HepG2 (cell line): ENCODE measurements at regions not wholly inside any gene's neighbourhood (a gene's known extent, or its start where the extent isn't known, plus 50 kb on each side); places are given as distances from the start of the nearest gene placed in this dataset.

Experiments
- ATAC-seq: fragments of 200-7000 bp; cut with Tn5 transposase; 3 replicates; pipeline ENCODE4 v1.9.1; 2020; ENCODE audit warnings: mild to moderate bottlenecking, moderate library complexity
- BruUV-seq: library from RNA; stranded (reverse); fragments of 400-500 nt; replicated peaks from 2 replicates; lab custom pipeline; 2021; lab: Mats Ljungman, UMichigan
- CTCF ChIA-PET: fragments of 300-600 bp; formaldehyde crosslinking; extraction: SDS; loops from one replicate; lab custom pipeline; 2021; ENCODE audit warnings: low total read pairs, inconsistent platforms, low intra/inter-chr PET ratio; lab: Yijun Ruan, JAX
- POLR2A ChIA-PET: fragments of 350-600 bp; sonication (Branson Sonifier 250); formaldehyde crosslinking; loops from one replicate; lab custom pipeline; 2020; ENCODE audit warnings: antibody characterized with exemption, inconsistent platforms; lab: Yijun Ruan, JAX
- DNase-seq: peaks from one replicate; pipeline ENCODE4 v3.0.0-alpha.2; 2015; ENCODE audit warnings: low spot score
- FAIRE-seq: peaks from 3 replicates; lab custom pipeline; 2011; peaks lifted over from hg19 to GRCh38; lab: Jason Lieb, UNC
- H2AFZ ChIP-seq: one replicate; pipeline ENCODE4 v1.6.1; 2011; ENCODE audit warnings: low read length, inconsistent platforms
- H3K27ac ChIP-seq: fragments of 300-600 bp; 3 replicates; pipeline ENCODE4 v1.8.0; 2011; ENCODE audit warnings: mixed run types, mild to moderate bottlenecking, mixed read lengths, low read length, inconsistent platforms; ENCODE audit not compliant: insufficient read depth; ENCODE audit errors: extremely low read length
- H3K27me3 ChIP-seq, 2 experiments: fragments of 200-600 bp in 1 of 2; 2 replicates in 1 of 2; 3 replicates in 1 of 2; pipeline versions ENCODE4 v1.6.0 to v1.8.0; 2011; ENCODE audit warnings: low read length in 2 of 2, mild to moderate bottlenecking in 2 of 2, moderate library complexity in 2 of 2, inconsistent platforms in 1 of 2; ENCODE audit not compliant: insufficient read depth in 2 of 2, control insufficient read depth in 1 of 2
- H3K36me3 ChIP-seq, 2 experiments: fragments of 200-600 bp in 1 of 2; replicated peaks in 1 of 2; 2 replicates in 1 of 2; 3 replicates in 1 of 2; pipeline versions ENCODE4 v1.5.1 to v1.8.0; 2011; ENCODE audit warnings: low read length in 2 of 2, inconsistent platforms in 1 of 2; ENCODE audit not compliant: insufficient read depth in 2 of 2, control insufficient read depth in 1 of 2
- H3K4me1 ChIP-seq: 2 replicates; pipeline ENCODE4 v1.5.1; 2012; ENCODE audit warnings: low read length, inconsistent platforms; ENCODE audit not compliant: insufficient read depth
- H3K4me2 ChIP-seq: 2 replicates; pipeline ENCODE4 v1.6.0; 2011; ENCODE audit warnings: low read depth, low read length, inconsistent platforms
- H3K4me3 ChIP-seq, 3 experiments: fragments of 200-600 bp in 1 of 3; sonication (generic), shearing (Covaris generic) in 1 of 3; replicated peaks in 1 of 3; 2 replicates each; pipeline ENCODE4 v1.5.1; 2011 to 2016; ENCODE audit warnings: low read length in 3 of 3, inconsistent platforms in 2 of 3, low read depth in 2 of 3, mild to moderate bottlenecking in 2 of 3, control low read depth in 1 of 3, mixed read lengths in 1 of 3; ENCODE audit not compliant: insufficient read depth in 1 of 3
- H3K79me2 ChIP-seq: one replicate; pipeline ENCODE4 v1.6.1; 2011; ENCODE audit warnings: low read length, inconsistent platforms; ENCODE audit not compliant: insufficient read depth
- H3K9ac ChIP-seq: 2 replicates; pipeline ENCODE4 v1.6.0; 2011; ENCODE audit warnings: mild to moderate bottlenecking, low read depth, low read length, inconsistent platforms; ENCODE audit not compliant: insufficient read depth
- H3K9me3 ChIP-seq: 2 replicates; pipeline ENCODE4 v1.5.1; 2012; ENCODE audit warnings: mild to moderate bottlenecking, low read length
- H4K20me1 ChIP-seq: 2 replicates; pipeline ENCODE4 v1.6.0; 2011; ENCODE audit warnings: inconsistent platforms, mild to moderate bottlenecking, low read length, moderate library complexity; ENCODE audit not compliant: insufficient read depth
- HMG20B ChIP-seq: conservative IDR thresholded peaks from 2 replicates; pipeline ENCODE4 v1.6.1; 2016; ENCODE audit warnings: missing genetic modification reagents, missing compliant biosample characterization
- MXD4 ChIP-seq: IDR thresholded peaks from 2 replicates; pipeline ENCODE4 v1.6.1; 2016; ENCODE audit warnings: mild to moderate bottlenecking, missing biosample characterization, missing genetic modification reagents
- PLSCR1 ChIP-seq: sonication (generic); formaldehyde crosslinking; IDR thresholded peaks from 2 replicates; pipeline ENCODE4 v1.5.0; 2020; ENCODE audit warnings: missing genetic modification reagents, mild to moderate bottlenecking, borderline replicate concordance
- SKI ChIP-seq: fragments of 450-650 bp; IDR thresholded peaks from one replicate; pipeline ENCODE4 v1.6.1; 2018; ENCODE audit warnings: mild to moderate bottlenecking; ENCODE audit not compliant: partially characterized antibody
- THAP9 ChIP-seq: sonication (generic); formaldehyde crosslinking; IDR thresholded peaks from 2 replicates; pipeline ENCODE4; 2020; ENCODE audit warnings: missing genetic modification reagents, mild to moderate bottlenecking, borderline replicate concordance
- U2AF2 ChIP-seq: fragments of 200-400 bp; formaldehyde crosslinking; IDR thresholded peaks from 2 replicates; pipeline ENCODE4 v1.6.1; 2017; ENCODE audit warnings: low read depth, mild to moderate bottlenecking, low read length
- ZFYVE20 ChIP-seq: sonication (generic); formaldehyde crosslinking; IDR thresholded peaks from 2 replicates; pipeline ENCODE4 v1.8.0; 2023; ENCODE audit warnings: low read depth, mild to moderate bottlenecking, moderate library complexity, missing genetic modification reagents, borderline replicate concordance
- ZNF20 ChIP-seq: sonication (generic); formaldehyde crosslinking; IDR thresholded peaks from 2 replicates; pipeline ENCODE4 v1.4.0; 2020; ENCODE audit warnings: mild to moderate bottlenecking, moderate library complexity, missing genetic modification reagents
- ZNF430 ChIP-seq: sonication (generic); formaldehyde crosslinking; IDR thresholded peaks from 2 replicates; pipeline ENCODE4 v1.9.0; 2021; ENCODE audit warnings: mild to moderate bottlenecking, missing genetic modification reagents
- ZNF703 ChIP-seq: sonication (generic); formaldehyde crosslinking; IDR thresholded peaks from 2 replicates; pipeline ENCODE4 v1.5.1; 2020; ENCODE audit warnings: missing genetic modification reagents, mild to moderate bottlenecking, moderate library complexity, borderline replicate concordance
- ZNF781 ChIP-seq: sonication (generic); formaldehyde crosslinking; IDR thresholded peaks from 2 replicates; pipeline ENCODE4 v1.5.1; 2020; ENCODE audit warnings: borderline replicate concordance, mild to moderate bottlenecking, missing genetic modification reagents; ENCODE audit errors: not compliant biosample characterization
- ZNF839 ChIP-seq: sonication (generic); formaldehyde crosslinking; IDR thresholded peaks from 2 replicates; pipeline ENCODE4 v1.4.0; 2020; ENCODE audit warnings: missing genetic modification reagents, mild to moderate bottlenecking, borderline replicate concordance
- WGBS: methylation state at CpG from one replicate; pipeline ENCODE4 v1.1.6; 2017; ENCODE audit warnings: low lambda C conversion rate; 5-methylcytosine and 5-hydroxymethylcytosine counted together
- in situ Hi-C: cut with HindIII; loops from 2 replicates; pipeline ENCODE4 v1.10.0; 2017; ENCODE audit warnings: low pct_unique_long_range_greater_than_20kb; ENCODE audit not compliant: extremely low pct_ligation_motif_present
- intact Hi-C: fragments of 100-400 bp; cut with micrococcal nuclease; formaldehyde crosslinking; loops from one replicate; pipeline ENCODE4 v1.10.0; 2022; ENCODE audit not compliant: unreplicated experiment
- TF ChIP-seq, protein P1 (sequence below): sonication (generic); formaldehyde crosslinking; IDR thresholded peaks from 2 replicates; pipeline ENCODE4 v1.4.0; 2020; ENCODE audit warnings: mild to moderate bottlenecking, missing genetic modification reagents
- TF ChIP-seq, protein P2 (sequence below): IDR thresholded peaks from 2 replicates; pipeline ENCODE4 v1.6.1; 2018; ENCODE audit warnings: missing genetic modification reagents, mild to moderate bottlenecking, missing compliant biosample characterization

DNA sequence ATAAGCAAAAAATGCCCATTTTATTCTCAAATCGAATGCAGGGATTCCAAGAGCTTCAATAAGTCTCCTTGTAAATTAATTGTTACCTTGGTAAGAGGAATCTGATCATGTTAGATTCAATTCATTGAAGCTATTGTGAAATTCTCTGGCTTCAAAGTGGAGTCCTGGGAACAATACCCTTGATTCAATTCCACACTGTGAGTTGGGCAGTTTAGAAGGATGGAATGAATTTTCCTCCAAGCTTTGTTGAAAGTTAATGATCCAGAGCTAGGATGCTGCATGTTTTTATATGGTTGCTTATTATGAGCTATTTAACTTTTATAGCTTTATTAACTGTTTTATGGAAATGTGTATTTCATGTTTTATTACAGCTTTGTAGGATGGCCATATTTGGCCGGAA lies 89.9 kb upstream of the IGF1 start (continued):
- TF ChIP-seq THAP9 (CRISPR knock-in tag), result no peak
- TF ChIP-seq ZNF20 (CRISPR knock-in tag), result no peak
- no peak for TF ChIP-seq PLSCR1 (CRISPR knock-in tag)
- TF ChIP-seq, all 625 proteins: peak for 0

GRCh38 chr12:102569803-102570202 lies 89.4 kb upstream of the IGF1 start:
- Histone ChIP-seq H3K4me1 (no peaks in the 10 kb centered on the region), H3K79me2 (no peaks in the 10 kb centered on the region), H2AFZ (no peak overlapping the region), H4K20me1 (no peaks in the 10 kb centered on the region), H3K4me3 (no peak overlapping the region), H3K36me3 (no peaks in the 10 kb centered on the region), H3K27ac (no peak overlapping the region), H3K4me2 (no peak overlapping the region), H3K9ac (no peak overlapping the region), H3K9me3 (no peaks in the 10 kb centered on the region), H3K27me3 (no peaks in the 10 kb centered on the region)
- FAIRE-seq, result no peak
- 0% methylated on average over 1 of the region's 1 CpG for WGBS
- no peak for ATAC-seq
- ChIA-PET CTCF (no interaction called here), POLR2A (no interaction called here)
- in situ Hi-C loops (no loop called here), intact Hi-C loops (no loop called here)
- no peak for DNase-seq
- BruUV-seq, result no TSS peak
- TF ChIP-seq, protein P1, sequence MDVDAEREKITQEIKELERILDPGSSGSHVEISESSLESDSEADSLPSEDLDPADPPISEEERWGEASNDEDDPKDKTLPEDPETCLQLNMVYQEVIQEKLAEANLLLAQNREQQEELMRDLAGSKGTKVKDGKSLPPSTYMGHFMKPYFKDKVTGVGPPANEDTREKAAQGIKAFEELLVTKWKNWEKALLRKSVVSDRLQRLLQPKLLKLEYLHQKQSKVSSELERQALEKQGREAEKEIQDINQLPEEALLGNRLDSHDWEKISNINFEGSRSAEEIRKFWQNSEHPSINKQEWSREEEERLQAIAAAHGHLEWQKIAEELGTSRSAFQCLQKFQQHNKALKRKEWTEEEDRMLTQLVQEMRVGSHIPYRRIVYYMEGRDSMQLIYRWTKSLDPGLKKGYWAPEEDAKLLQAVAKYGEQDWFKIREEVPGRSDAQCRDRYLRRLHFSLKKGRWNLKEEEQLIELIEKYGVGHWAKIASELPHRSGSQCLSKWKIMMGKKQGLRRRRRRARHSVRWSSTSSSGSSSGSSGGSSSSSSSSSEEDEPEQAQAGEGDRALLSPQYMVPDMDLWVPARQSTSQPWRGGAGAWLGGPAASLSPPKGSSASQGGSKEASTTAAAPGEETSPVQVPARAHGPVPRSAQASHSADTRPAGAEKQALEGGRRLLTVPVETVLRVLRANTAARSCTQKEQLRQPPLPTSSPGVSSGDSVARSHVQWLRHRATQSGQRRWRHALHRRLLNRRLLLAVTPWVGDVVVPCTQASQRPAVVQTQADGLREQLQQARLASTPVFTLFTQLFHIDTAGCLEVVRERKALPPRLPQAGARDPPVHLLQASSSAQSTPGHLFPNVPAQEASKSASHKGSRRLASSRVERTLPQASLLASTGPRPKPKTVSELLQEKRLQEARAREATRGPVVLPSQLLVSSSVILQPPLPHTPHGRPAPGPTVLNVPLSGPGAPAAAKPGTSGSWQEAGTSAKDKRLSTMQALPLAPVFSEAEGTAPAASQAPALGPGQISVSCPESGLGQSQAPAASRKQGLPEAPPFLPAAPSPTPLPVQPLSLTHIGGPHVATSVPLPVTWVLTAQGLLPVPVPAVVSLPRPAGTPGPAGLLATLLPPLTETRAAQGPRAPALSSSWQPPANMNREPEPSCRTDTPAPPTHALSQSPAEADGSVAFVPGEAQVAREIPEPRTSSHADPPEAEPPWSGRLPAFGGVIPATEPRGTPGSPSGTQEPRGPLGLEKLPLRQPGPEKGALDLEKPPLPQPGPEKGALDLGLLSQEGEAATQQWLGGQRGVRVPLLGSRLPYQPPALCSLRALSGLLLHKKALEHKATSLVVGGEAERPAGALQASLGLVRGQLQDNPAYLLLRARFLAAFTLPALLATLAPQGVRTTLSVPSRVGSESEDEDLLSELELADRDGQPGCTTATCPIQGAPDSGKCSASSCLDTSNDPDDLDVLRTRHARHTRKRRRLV (CRISPR knock-in tag), result no peak
- TF ChIP-seq ZFYVE20 (no peak), U2AF2 (no peak), HMG20B (CRISPR knock-in tag) (no peak), ZNF703 (CRISPR knock-in tag) (no peak), ZNF839 (no peak), ZNF430 (CRISPR knock-in tag) (no peak), ZNF781 (CRISPR knock-in tag) (no peak), MXD4 (CRISPR knock-in tag) (no peak), SKI (no peak)
- TF ChIP-seq, protein P2, sequence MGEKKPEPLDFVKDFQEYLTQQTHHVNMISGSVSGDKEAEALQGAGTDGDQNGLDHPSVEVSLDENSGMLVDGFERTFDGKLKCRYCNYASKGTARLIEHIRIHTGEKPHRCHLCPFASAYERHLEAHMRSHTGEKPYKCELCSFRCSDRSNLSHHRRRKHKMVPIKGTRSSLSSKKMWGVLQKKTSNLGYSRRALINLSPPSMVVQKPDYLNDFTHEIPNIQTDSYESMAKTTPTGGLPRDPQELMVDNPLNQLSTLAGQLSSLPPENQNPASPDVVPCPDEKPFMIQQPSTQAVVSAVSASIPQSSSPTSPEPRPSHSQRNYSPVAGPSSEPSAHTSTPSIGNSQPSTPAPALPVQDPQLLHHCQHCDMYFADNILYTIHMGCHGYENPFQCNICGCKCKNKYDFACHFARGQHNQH (CRISPR knock-in tag), result no peak
